ENCODE measurements at regions not wholly inside any gene's neighbourhood (a gene's known extent, or its start where the extent isn't known, plus 50 kb on each side); places are given as distances from the start of the nearest gene placed in this dataset.
"Not testable (repeated sequence)": the region's sequence is repeated elsewhere in the genome, so short reads cannot be mapped to it uniquely, and the experiment has no call there.

DNA sequence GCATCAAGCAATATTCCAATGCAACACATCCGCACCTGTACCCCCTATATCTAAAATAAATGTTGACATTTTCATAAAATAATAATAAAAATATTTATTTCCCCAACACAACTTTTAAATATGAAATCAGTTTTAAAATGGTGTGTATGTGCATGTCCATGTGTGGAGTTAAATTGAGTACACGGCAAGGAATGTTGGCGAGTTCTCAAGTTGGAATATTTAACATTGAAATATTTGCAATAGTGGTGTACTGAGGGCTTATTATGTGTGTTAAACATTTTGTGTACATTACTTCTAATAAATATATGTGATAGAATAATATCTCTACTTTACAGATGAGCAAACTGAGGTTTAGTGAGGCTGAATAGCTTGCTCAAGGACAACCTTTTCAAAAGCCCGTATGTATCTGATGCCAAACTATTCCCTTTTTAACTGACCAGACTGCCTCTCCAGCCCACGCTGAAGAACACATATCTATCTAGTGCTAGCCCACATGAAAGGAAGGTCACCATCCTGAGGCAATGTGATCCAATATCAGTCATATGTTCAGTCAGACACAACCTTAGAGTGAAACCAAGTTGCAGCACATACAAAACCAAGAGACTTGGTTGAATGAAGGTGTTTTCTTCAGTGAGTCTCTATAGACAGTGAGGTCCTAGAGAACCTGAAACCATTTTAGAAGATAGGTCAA, 192.2 kb upstream of the CDH11 start:
- no peaks in the 10 kb centered on the region for H3K36me3 Mint-ChIP-seq

DNA sequence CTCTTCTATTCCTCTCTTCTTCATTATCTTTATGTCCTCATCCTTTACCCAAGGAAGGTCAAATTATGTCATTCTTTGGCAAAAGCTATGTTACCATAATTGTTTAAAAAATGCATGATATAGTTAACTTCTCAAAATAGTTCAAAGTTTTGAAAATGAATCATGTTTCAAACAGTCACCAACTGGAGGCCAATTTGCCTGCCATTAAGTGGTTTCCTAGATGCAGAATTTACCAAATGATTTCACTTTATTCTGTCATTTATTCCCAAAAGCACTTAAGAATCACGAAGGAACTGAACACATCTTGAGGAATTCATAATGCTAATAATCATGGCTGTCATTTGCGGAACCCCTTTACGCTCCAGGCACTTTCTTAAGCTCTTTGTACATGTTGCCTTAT, 190.9 kb upstream of the CDH11 start:
- CTCF ChIA-PET, result no interaction called here
- DNase-seq, result no peak
- Mint-ChIP-seq H3K4me1 (no peaks in the 10 kb centered on the region), H3K4me3 (no peak overlapping the region), H3K27ac (no peak overlapping the region), H3K9me3 (peaks cover 6% of the 10 kb centered on the region), H3K27me3 (no peaks in the 10 kb centered on the region), H3K36me3 (no peaks in the 10 kb centered on the region)

More for the DNA sequence above, 192.2 kb upstream of the CDH11 start:
- Mint-ChIP-seq H3K4me1 (no peaks in the 10 kb centered on the region), H3K4me3 (no peak overlapping the region), H3K27ac (no peak overlapping the region), H3K27me3 (no peaks in the 10 kb centered on the region), H3K9me3 (peaks cover 6% of the 10 kb centered on the region)
- CTCF ChIA-PET, result no interaction called here
- no peak for DNase-seq

DNA sequence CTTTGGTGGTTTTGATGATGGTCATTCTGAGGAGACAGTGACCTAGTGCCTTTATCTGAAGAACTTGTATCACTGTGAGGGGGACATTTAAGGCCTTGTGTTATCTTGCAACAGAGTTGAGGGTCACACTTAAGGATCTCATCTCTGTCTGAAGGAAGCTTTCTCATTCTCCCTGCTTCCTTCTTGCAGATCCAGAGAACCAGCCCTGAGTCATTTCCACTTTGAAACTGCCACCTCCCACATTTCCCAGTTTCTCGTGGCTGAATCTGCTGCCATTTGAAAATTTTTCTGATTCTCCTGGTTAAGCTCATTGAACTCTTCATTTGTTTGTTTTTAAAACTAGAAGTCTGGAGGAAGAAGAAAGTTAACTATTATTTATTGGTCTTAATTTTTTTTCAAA, 190.2 kb upstream of the CDH11 start:
- H3K4me3 Mint-ChIP-seq, result no peak overlapping the region
- CTCF ChIA-PET, result no interaction called here
- peaks cover 6% of the 10 kb centered on the region for H3K9me3 Mint-ChIP-seq
- H3K4me1 Mint-ChIP-seq, result no peaks in the 10 kb centered on the region
- H3K27ac Mint-ChIP-seq, result no peak overlapping the region
- no peaks in the 10 kb centered on the region for H3K27me3 Mint-ChIP-seq
- no peak for DNase-seq
- no peaks in the 10 kb centered on the region for H3K36me3 Mint-ChIP-seq

DNA sequence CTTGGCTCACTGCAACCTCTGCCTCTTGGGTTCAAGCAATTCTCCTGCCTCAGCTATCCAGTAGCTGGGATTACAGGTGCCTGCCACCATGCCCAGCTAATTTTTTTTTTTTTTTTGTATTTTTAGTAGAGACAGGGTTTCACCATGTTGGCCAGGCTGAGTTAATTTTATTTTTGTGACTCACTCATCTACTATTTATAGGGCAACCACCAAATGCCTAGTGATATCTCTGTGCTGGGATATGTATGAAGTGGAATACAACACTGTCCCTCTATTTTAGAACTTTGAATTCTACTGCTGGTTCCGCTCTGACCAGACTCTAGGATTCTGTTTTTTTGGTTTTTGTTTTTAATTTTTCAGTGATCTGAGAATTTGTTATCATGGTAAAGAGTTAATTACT, 188.6 kb upstream of the CDH11 start:
- H3K9me3 Mint-ChIP-seq, H3K27me3 Mint-ChIP-seq, H3K4me3 Mint-ChIP-seq, H3K4me1 Mint-ChIP-seq, DNase-seq, H3K27ac Mint-ChIP-seq, H3K36me3 Mint-ChIP-seq, CTCF ChIA-PET: not testable (repeated sequence)

- no peaks in the 10 kb centered on the region for H3K27me3 Mint-ChIP-seq
- CTCF ChIA-PET, result no interaction called here
- peaks cover 4% of the 10 kb centered on the region for H3K9me3 Mint-ChIP-seq
- DNase-seq, result no peak
- no peak overlapping the region for H3K27ac Mint-ChIP-seq
- H3K36me3 Mint-ChIP-seq, result no peaks in the 10 kb centered on the region
- H3K4me1 Mint-ChIP-seq, result no peaks in the 10 kb centered on the region
- H3K4me3 Mint-ChIP-seq, result no peak overlapping the region
Observed at GRCh38 chr16:65309354-65309753, 187.5 kb upstream of the CDH11 start.

- CTCF ChIA-PET, result no interaction called here
Observed at GRCh38 chr16:65308506-65308905, 186.6 kb upstream of the CDH11 start.

GRCh38 chr16:65307286-65307685, 185.4 kb upstream of the CDH11 start:
- H3K9me3 Mint-ChIP-seq, result peaks cover 4% of the 10 kb centered on the region
- no peaks in the 10 kb centered on the region for H3K36me3 Mint-ChIP-seq
- H3K27ac Mint-ChIP-seq, result no peak overlapping the region
- no peaks in the 10 kb centered on the region for H3K27me3 Mint-ChIP-seq
- H3K4me3 Mint-ChIP-seq, result no peak overlapping the region
- DNase-seq, result no peak
- CTCF ChIA-PET, result no interaction called here
- H3K4me1 Mint-ChIP-seq, result no peaks in the 10 kb centered on the region

More at GRCh38 chr16:65308506-65308905, 186.6 kb upstream of the CDH11 start:
- no peak overlapping the region for H3K27ac Mint-ChIP-seq
- H3K4me3 Mint-ChIP-seq, result no peak overlapping the region
- no peaks in the 10 kb centered on the region for H3K36me3 Mint-ChIP-seq
- H3K4me1 Mint-ChIP-seq, result no peaks in the 10 kb centered on the region
- no peaks in the 10 kb centered on the region for H3K27me3 Mint-ChIP-seq
- no peak for DNase-seq
- peaks cover 4% of the 10 kb centered on the region for H3K9me3 Mint-ChIP-seq

- DNase-seq, result no peak
- H3K27ac Mint-ChIP-seq, result no peak overlapping the region
- H3K9me3 Mint-ChIP-seq, result peaks cover 4% of the 10 kb centered on the region
- no peak overlapping the region for H3K4me3 Mint-ChIP-seq
- no peaks in the 10 kb centered on the region for H3K36me3 Mint-ChIP-seq
- H3K27me3 Mint-ChIP-seq, result no peaks in the 10 kb centered on the region
- H3K4me1 Mint-ChIP-seq, result no peaks in the 10 kb centered on the region
- CTCF ChIA-PET, result no interaction called here
Observed at GRCh38 chr16:65306722-65307121, 184.9 kb upstream of the CDH11 start.

- no peak overlapping the region for H3K4me3 Mint-ChIP-seq
- H3K9me3 Mint-ChIP-seq, result peaks cover 4% of the 10 kb centered on the region
- no peaks in the 10 kb centered on the region for H3K36me3 Mint-ChIP-seq
- no peak for DNase-seq
- H3K27me3 Mint-ChIP-seq, result no peaks in the 10 kb centered on the region
- no peaks in the 10 kb centered on the region for H3K4me1 Mint-ChIP-seq
- H3K27ac Mint-ChIP-seq, result no peak overlapping the region
- CTCF ChIA-PET, result no interaction called here
Observed at GRCh38 chr16:65306300-65306699, 184.4 kb upstream of the CDH11 start.

GRCh38 chr16:65305266-65305959, 183.6 kb upstream of the CDH11 start:
- DNase-seq, result no peak
- H3K27me3 Mint-ChIP-seq, result no peaks in the 10 kb centered on the region
- peaks cover 4% of the 10 kb centered on the region for H3K9me3 Mint-ChIP-seq
- no peak overlapping the region for H3K27ac Mint-ChIP-seq
- CTCF ChIA-PET, result no interaction called here
- no peaks in the 10 kb centered on the region for H3K4me1 Mint-ChIP-seq
- no peak overlapping the region for H3K4me3 Mint-ChIP-seq
- H3K36me3 Mint-ChIP-seq, result no peaks in the 10 kb centered on the region

GRCh38 chr16:65301029-65301428, 179.2 kb upstream of the CDH11 start:
- H3K9me3 Mint-ChIP-seq, result peaks cover 3% of the 10 kb centered on the region
- H3K27ac Mint-ChIP-seq, result no peak overlapping the region
- CTCF ChIA-PET, result no interaction called here
- H3K4me1 Mint-ChIP-seq, result no peaks in the 10 kb centered on the region
- DNase-seq, result no peak
- no peak overlapping the region for H3K4me3 Mint-ChIP-seq
- no peaks in the 10 kb centered on the region for H3K27me3 Mint-ChIP-seq
- H3K36me3 Mint-ChIP-seq, result no peaks in the 10 kb centered on the region

- Mint-ChIP-seq H3K27me3 (no peaks in the 10 kb centered on the region), H3K4me1 (no peaks in the 10 kb centered on the region), H3K4me3 (no peak overlapping the region), H3K27ac (no peak overlapping the region), H3K9me3 (peaks cover 5% of the 10 kb centered on the region), H3K36me3 (no peaks in the 10 kb centered on the region)
- no peak for DNase-seq
- CTCF ChIA-PET, result no interaction called here
Observed at GRCh38 chr16:65297453-65297852, 175.6 kb upstream of the CDH11 start.

DNA sequence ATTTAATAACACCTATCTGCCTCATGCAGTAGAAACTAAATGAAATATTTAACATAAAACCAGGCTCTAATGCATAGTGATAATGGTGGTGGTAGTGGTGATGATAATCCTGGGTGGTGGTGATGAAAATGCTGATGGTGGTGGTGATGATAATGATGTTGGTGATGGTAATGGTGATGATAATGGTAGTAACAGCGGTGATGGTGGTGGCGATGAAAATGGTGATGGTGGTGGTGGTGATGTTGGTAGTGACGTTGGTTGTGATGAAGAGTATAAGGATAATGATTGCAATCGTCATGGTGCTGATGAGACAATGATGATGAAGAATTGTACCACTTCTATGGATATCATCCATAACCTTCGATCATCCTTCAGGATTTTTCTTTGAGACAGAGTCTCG, 173.7 kb upstream of the CDH11 start:
- Mint-ChIP-seq H3K27ac (no peak overlapping the region), H3K4me3 (no peak overlapping the region), H3K4me1 (no peaks in the 10 kb centered on the region), H3K27me3 (no peaks in the 10 kb centered on the region), H3K9me3 (peaks cover 5% of the 10 kb centered on the region), H3K36me3 (no peaks in the 10 kb centered on the region)
- no peak for DNase-seq
- CTCF ChIA-PET, result no interaction called here

DNA sequence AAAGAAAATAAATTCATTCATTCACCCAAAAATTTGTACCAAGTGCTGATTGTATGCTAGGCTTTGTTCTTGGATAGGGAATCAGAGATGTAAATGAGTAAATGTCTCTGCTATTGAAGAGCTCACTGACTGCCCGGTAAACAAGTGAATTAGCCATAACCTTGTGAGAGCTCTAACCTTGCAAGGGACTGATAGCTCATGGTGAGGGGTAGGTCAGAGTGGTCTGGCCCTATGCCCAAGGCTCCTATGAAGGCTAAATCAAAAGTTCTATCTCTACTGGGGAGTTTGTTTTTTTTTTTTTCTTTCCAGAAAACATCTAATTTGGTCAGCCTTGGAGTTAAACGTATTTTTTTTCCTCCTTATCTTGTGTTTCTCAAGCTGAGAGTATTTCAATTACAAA, 172.8 kb upstream of the CDH11 start:
- no peak overlapping the region for H3K27ac Mint-ChIP-seq
- CTCF ChIA-PET, result no interaction called here
- H3K4me3 Mint-ChIP-seq, result no peak overlapping the region
- peaks cover 7% of the 10 kb centered on the region for H3K9me3 Mint-ChIP-seq
- no peaks in the 10 kb centered on the region for H3K27me3 Mint-ChIP-seq
- H3K4me1 Mint-ChIP-seq, result no peaks in the 10 kb centered on the region
- DNase-seq, result no peak
- no peaks in the 10 kb centered on the region for H3K36me3 Mint-ChIP-seq

DNA sequence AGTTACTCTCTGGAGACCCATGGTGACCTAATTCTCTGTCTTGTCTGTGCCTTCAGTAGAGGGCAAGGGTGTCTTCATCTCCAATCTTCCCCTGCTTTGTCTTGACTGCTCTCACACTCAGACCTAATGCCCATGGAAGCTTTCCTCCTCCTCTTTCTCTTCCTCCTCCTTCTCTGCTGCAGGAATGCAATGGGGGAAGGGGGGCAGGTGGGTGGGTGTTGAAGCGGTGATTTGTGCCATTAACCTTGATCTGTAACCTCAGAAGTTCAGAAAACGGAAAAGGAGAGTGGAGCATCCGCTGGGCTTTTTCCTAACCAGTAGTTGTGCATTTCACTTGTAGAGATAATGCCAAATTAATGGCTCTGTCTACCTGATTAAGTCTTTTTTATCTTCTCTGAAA, 172.3 kb upstream of the CDH11 start:
- H3K9me3 Mint-ChIP-seq, result peaks cover 7% of the 10 kb centered on the region
- no peaks in the 10 kb centered on the region for H3K27me3 Mint-ChIP-seq
- H3K27ac Mint-ChIP-seq, result no peak overlapping the region
- no peaks in the 10 kb centered on the region for H3K36me3 Mint-ChIP-seq
- DNase-seq, result no peak
- no peak overlapping the region for H3K4me3 Mint-ChIP-seq
- CTCF ChIA-PET, result no interaction called here
- no peaks in the 10 kb centered on the region for H3K4me1 Mint-ChIP-seq

Data from activated naive CD4-positive, alpha-beta T cell treated with anti-CD3 and anti-CD28 coated beads, Interleukin-2, amount 10 ng/mL, durations not matched to agents 7 days and 5 days (primary cell).